ENCODE measurements at regions not wholly inside any gene's neighbourhood (a gene's known extent, or its start where the extent isn't known, plus 50 kb on each side); places are given as distances from the start of the nearest gene placed in this dataset.

- Histone ChIP-seq H3K27me3 (ENCODE audit: control insufficient read depth, insufficient read depth, low read length) (no peaks in the 10 kb centered on the region), H2AFZ (ENCODE audit: low read length) (no peak overlapping the region), H3K27ac (ENCODE audit: insufficient read depth, low read length) (no peak overlapping the region), H3K9me3 (ENCODE audit: control insufficient read depth, insufficient read depth, low read depth, low read length) (no peaks in the 10 kb centered on the region), H3K9ac (ENCODE audit: insufficient read depth, low read length) (no peak overlapping the region), H3K4me1 (ENCODE audit: control insufficient read depth, extremely low read depth, insufficient read depth, low read length) (no peaks in the 10 kb centered on the region), H3K36me3 (ENCODE audit: control insufficient read depth, insufficient read depth, low read length) (no peaks in the 10 kb centered on the region), H3K4me2 (ENCODE audit: extremely low read depth, insufficient read depth, low read length) (no peak overlapping the region), H4K20me1 (ENCODE audit: control insufficient read depth, extremely low read depth, insufficient read depth, low read length) (no peaks in the 10 kb centered on the region), H3K79me2 (ENCODE audit: control insufficient read depth, insufficient read depth, low read length) (no peaks in the 10 kb centered on the region), H3K4me3 (replicated peaks in 1 of 4; ENCODE audit: control extremely low read depth in 1 of 4, insufficient read depth in 1 of 4, low read depth in 3 of 4, low read length in 4 of 4) (no peak overlapping the region)
- TF ChIP-seq CTCF (conservative IDR thresholded peaks at IDR 0.05 in 1 of 2, IDR thresholded peaks at IDR 0.05 in 1 of 2; ENCODE audit: low read depth in 1 of 2, low read length in 2 of 2): no peak
- no peak for TF ChIP-seq EZH2 (IDR thresholded peaks at IDR 0.05; ENCODE audit: low read length, missing control alignments)
- no peak for DNase-seq (ENCODE audit: low read depth in 2 of 2)
These were observed 89.1 kb upstream of the RIPOR2 start for GRCh38 chr6:25024821-25025220.

- H3K4me3 ChIP-seq (replicated peaks in 1 of 4; ENCODE audit: control extremely low read depth in 1 of 4, insufficient read depth in 1 of 4, low read depth in 3 of 4, low read length in 4 of 4): no peak overlapping the region
- no peaks in the 10 kb centered on the region for H3K9me3 ChIP-seq (ENCODE audit: control insufficient read depth, insufficient read depth, low read depth, low read length)
- H3K27ac ChIP-seq (ENCODE audit: insufficient read depth, low read length): no peak overlapping the region
- no peaks in the 10 kb centered on the region for H3K36me3 ChIP-seq (ENCODE audit: control insufficient read depth, insufficient read depth, low read length)
- no peak for DNase-seq (ENCODE audit: low read depth in 2 of 2)
- no peak overlapping the region for H2AFZ ChIP-seq (ENCODE audit: low read length)
- H3K79me2 ChIP-seq (ENCODE audit: control insufficient read depth, insufficient read depth, low read length): no peaks in the 10 kb centered on the region
- TF ChIP-seq CTCF (conservative IDR thresholded peaks at IDR 0.05 in 1 of 2, IDR thresholded peaks at IDR 0.05 in 1 of 2; ENCODE audit: low read depth in 1 of 2, low read length in 2 of 2): no peak
- no peak for TF ChIP-seq EZH2 (IDR thresholded peaks at IDR 0.05; ENCODE audit: low read length, missing control alignments)
- no peak overlapping the region for H3K9ac ChIP-seq (ENCODE audit: insufficient read depth, low read length)
- H4K20me1 ChIP-seq (ENCODE audit: control insufficient read depth, extremely low read depth, insufficient read depth, low read length): no peaks in the 10 kb centered on the region
- no peaks in the 10 kb centered on the region for H3K4me1 ChIP-seq (ENCODE audit: control insufficient read depth, extremely low read depth, insufficient read depth, low read length)
- no peaks in the 10 kb centered on the region for H3K27me3 ChIP-seq (ENCODE audit: control insufficient read depth, insufficient read depth, low read length)
- H3K4me2 ChIP-seq (ENCODE audit: extremely low read depth, insufficient read depth, low read length): no peak overlapping the region
These were observed 89.6 kb upstream of the RIPOR2 start for GRCh38 chr6:25025248-25025918.

GRCh38 chr6:25025919-25026301 lies 90.2 kb upstream of the RIPOR2 start:
- no peak overlapping the region for H3K4me3 ChIP-seq (replicated peaks in 1 of 4; ENCODE audit: control extremely low read depth in 1 of 4, insufficient read depth in 1 of 4, low read depth in 3 of 4, low read length in 4 of 4)
- TF ChIP-seq CTCF (conservative IDR thresholded peaks at IDR 0.05 in 1 of 2, IDR thresholded peaks at IDR 0.05 in 1 of 2; ENCODE audit: low read depth in 1 of 2, low read length in 2 of 2): no peak
- TF ChIP-seq EZH2 (IDR thresholded peaks at IDR 0.05; ENCODE audit: low read length, missing control alignments): no peak
- no peaks in the 10 kb centered on the region for H3K79me2 ChIP-seq (ENCODE audit: control insufficient read depth, insufficient read depth, low read length)
- peak in 1 of 2 donors; percentile 59 for DNase-seq (ENCODE audit: low read depth in 2 of 2)
- no peaks in the 10 kb centered on the region for H3K4me1 ChIP-seq (ENCODE audit: control insufficient read depth, extremely low read depth, insufficient read depth, low read length)
- no peaks in the 10 kb centered on the region for H3K9me3 ChIP-seq (ENCODE audit: control insufficient read depth, insufficient read depth, low read depth, low read length)
- no peak overlapping the region for H3K4me2 ChIP-seq (ENCODE audit: extremely low read depth, insufficient read depth, low read length)
- H2AFZ ChIP-seq (ENCODE audit: low read length): no peak overlapping the region
- no peaks in the 10 kb centered on the region for H3K36me3 ChIP-seq (ENCODE audit: control insufficient read depth, insufficient read depth, low read length)
- H3K27ac ChIP-seq (ENCODE audit: insufficient read depth, low read length): no peak overlapping the region
- no peaks in the 10 kb centered on the region for H3K27me3 ChIP-seq (ENCODE audit: control insufficient read depth, insufficient read depth, low read length)
- H4K20me1 ChIP-seq (ENCODE audit: control insufficient read depth, extremely low read depth, insufficient read depth, low read length): no peaks in the 10 kb centered on the region
- H3K9ac ChIP-seq (ENCODE audit: insufficient read depth, low read length): no peak overlapping the region

Measured in fibroblast of lung (primary cell).